Type B pancreatic cell (in vitro differentiated cells): ENCODE measurements at regions not wholly inside any gene's neighbourhood (a gene's known extent, or its start where the extent isn't known, plus 50 kb on each side); places are given as distances from the start of the nearest gene placed in this dataset.

Source experiments
- DNase-seq: peaks from one replicate; pipeline ENCODE4 v3.0.0; 2021; ENCODE audit warnings: mixed read lengths; ENCODE audit not compliant: unreplicated experiment; ENCODE audit errors: extremely low spot score
- H3K27ac Mint-ChIP-seq: 2 replicates; pipeline ENCODE4 v1.8.0; 2021; ENCODE audit warnings: mild to moderate bottlenecking, mixed read lengths
- H3K27me3 Mint-ChIP-seq: 2 replicates; pipeline ENCODE4 v1.8.0; 2021; ENCODE audit warnings: mixed read lengths
- H3K36me3 Mint-ChIP-seq: 2 replicates; pipeline ENCODE4 v1.8.0; 2021; ENCODE audit warnings: mixed read lengths
- H3K4me1 Mint-ChIP-seq: one replicate; pipeline ENCODE4 v1.8.0; 2021; ENCODE audit warnings: mixed read lengths; ENCODE audit not compliant: unreplicated experiment
- H3K4me3 Mint-ChIP-seq: 2 replicates; pipeline ENCODE4 v1.8.0; 2021; ENCODE audit warnings: mild to moderate bottlenecking, mixed read lengths
- H3K9me3 Mint-ChIP-seq: 2 replicates; pipeline ENCODE4 v1.8.0; 2021; ENCODE audit warnings: mixed read lengths
- TF ChIP-seq, protein P1 (sequence below): fragments of 200-600 bp; sonication (generic); conservative IDR thresholded peaks from 2 replicates; pipeline ENCODE4 v1.5.0; 2021; ENCODE audit warnings: antibody characterized with exemption, mild to moderate bottlenecking

DNA sequence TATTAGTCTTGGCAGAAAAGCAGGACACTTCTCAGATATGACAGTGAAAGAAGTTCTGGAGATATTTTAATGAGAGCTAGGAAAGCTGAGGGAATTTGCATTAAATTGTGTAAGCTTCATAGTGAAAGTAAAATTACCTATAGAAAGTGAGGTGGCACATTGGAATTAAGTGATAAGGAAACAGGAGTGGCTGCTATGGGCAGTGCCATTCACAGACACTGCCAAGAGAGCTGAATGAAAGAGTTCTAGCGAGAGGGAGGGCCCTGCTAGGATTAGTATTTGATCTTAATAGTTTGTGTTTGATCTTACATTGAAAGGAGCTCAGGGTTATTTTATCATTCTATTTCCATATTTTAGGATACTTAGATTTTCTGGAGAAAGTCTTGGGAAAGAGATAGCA is 351.9 kb downstream of the DDX10 start:
- Mint-ChIP-seq H3K9me3 (no peaks in the 10 kb centered on the region), H3K4me3 (no peak overlapping the region), H3K27ac (no peak overlapping the region), H3K36me3 (no peaks in the 10 kb centered on the region), H3K27me3 (peaks cover 16% of the 10 kb centered on the region), H3K4me1 (no peaks in the 10 kb centered on the region)
- no peak for DNase-seq
- TF ChIP-seq, protein P1, sequence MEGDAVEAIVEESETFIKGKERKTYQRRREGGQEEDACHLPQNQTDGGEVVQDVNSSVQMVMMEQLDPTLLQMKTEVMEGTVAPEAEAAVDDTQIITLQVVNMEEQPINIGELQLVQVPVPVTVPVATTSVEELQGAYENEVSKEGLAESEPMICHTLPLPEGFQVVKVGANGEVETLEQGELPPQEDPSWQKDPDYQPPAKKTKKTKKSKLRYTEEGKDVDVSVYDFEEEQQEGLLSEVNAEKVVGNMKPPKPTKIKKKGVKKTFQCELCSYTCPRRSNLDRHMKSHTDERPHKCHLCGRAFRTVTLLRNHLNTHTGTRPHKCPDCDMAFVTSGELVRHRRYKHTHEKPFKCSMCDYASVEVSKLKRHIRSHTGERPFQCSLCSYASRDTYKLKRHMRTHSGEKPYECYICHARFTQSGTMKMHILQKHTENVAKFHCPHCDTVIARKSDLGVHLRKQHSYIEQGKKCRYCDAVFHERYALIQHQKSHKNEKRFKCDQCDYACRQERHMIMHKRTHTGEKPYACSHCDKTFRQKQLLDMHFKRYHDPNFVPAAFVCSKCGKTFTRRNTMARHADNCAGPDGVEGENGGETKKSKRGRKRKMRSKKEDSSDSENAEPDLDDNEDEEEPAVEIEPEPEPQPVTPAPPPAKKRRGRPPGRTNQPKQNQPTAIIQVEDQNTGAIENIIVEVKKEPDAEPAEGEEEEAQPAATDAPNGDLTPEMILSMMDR: no peak

DNA sequence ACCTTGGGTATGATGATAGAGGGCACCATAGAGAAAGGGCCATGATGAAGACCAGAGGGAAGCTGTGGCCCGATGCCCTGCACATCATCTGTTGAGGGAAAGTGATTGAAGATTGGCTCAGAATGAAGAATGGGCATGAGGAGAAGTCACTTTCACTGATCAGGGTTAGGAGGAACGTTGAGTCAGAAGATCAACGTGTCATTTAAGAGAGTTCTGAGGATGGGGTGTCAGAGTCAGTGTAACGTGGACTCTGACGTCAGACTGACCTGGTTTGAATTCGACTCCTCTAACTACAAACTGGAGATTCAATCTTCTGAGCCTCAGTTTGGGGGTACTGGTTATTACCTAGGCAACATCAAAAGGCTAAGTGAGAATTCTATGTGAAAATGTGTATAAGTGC is 352.6 kb downstream of the DDX10 start:
- Mint-ChIP-seq H3K4me3 (no peak overlapping the region), H3K27ac (no peak overlapping the region), H3K9me3 (no peaks in the 10 kb centered on the region), H3K36me3 (no peaks in the 10 kb centered on the region), H3K4me1 (no peaks in the 10 kb centered on the region), H3K27me3 (peaks cover 16% of the 10 kb centered on the region)
- TF ChIP-seq, protein P1: no peak
- DNase-seq: no peak

DNA sequence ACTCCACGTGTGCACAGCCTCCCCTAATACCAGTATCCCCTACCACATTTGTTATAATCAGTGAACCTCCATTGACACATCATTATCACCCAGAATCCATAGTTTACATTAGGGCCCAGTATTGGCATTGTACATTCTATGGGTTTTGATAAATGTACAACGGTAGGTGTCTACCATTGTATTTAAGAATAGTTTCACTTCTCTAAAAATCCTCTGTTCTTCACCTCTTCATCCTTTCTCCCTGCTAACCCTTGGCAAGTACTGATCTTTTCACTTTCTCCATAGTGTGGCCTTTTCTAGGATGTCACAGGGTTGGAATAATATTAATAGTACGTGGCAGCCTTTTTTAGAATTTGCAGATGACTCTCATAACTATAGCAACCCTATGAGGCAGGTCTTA is 353.8 kb downstream of the DDX10 start:
- DNase-seq: no peak
- Mint-ChIP-seq H3K9me3 (no peaks in the 10 kb centered on the region), H3K4me3 (no peak overlapping the region), H3K4me1 (no peaks in the 10 kb centered on the region), H3K36me3 (no peaks in the 10 kb centered on the region), H3K27me3 (peaks cover 13% of the 10 kb centered on the region), H3K27ac (no peak overlapping the region)
- TF ChIP-seq, protein P1: no peak

DNA sequence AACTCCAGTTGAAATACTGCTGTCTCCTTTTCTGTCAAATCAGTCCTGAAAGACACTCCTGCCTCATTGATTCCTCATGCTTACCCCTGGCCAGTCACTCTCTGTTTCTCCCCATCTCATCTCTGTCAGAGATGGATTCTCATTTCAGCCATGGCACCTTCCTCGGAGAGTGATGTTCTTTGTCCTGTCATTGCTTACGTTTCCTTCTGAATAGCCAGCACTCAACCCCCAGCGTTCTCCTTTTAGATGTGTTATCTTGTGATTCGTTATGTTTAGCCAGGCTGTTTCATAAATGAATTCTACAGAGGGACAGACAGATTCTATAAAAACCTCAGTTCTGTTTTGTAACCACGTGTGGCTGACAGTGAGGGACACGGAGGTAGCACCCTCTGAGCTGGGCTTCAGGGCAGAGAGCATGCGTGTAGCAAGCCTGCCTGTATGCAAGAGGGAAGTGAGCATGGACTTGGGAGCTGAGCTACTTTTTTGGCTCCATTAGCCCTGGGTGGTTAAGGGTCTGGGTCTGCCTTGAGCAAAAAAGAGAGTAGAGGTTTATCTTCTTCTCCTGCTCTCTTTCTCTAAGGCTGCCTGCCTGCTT is 354.6 kb downstream of the DDX10 start:
- Mint-ChIP-seq H3K9me3 (peaks cover 2% of the 10 kb centered on the region), H3K4me1 (no peaks in the 10 kb centered on the region), H3K27me3 (peaks cover 13% of the 10 kb centered on the region), H3K27ac (no peak overlapping the region), H3K4me3 (no peak overlapping the region), H3K36me3 (no peaks in the 10 kb centered on the region)
- TF ChIP-seq, protein P1: no peak
- no peak for DNase-seq

DNA sequence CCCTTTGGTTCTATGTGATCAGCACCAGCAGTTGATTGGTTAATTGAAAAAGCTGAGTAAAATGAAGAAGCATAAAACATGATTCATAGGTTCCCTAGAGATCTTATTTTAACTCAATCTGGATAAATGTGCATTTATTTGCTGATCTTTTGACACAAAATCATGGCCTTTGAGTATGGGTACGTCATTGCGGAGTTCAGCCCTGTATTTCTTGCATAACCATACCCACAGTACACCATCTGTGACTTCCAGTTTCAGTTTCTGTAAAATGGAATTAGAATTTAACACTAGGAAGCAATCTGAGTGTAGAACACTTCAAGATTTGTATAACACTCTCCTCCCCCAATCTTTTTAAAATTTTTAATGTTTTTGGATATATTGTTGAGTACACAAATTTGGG is 358.2 kb downstream of the DDX10 start:
- Mint-ChIP-seq H3K4me1 (no peaks in the 10 kb centered on the region), H3K27me3 (peaks cover 11% of the 10 kb centered on the region), H3K9me3 (peaks cover 5% of the 10 kb centered on the region), H3K27ac (no peak overlapping the region), H3K4me3 (no peak overlapping the region), H3K36me3 (no peaks in the 10 kb centered on the region)
- no peak for DNase-seq
- TF ChIP-seq, protein P1: no peak
